GM13977 (cell line): ENCODE measurements at regions not wholly inside any gene's neighbourhood (a gene's known extent, or its start where the extent isn't known, plus 50 kb on each side); places are given as distances from the start of the nearest gene placed in this dataset.

Source experiments
- DNase-seq: peaks from one replicate; pipeline ENCODE4 v3.0.0; 2012; ENCODE audit warnings: low spot score
- CTCF ChIP-seq: IDR thresholded peaks from 2 replicates; pipeline ENCODE4 v1.5.1; 2012; ENCODE audit warnings: mild to moderate bottlenecking, control low read depth; ENCODE audit not compliant: insufficient read depth; ENCODE audit errors: extremely low read depth, missing control alignments
- in situ Hi-C: fragments of 300-500 bp; cut with MboI; formaldehyde crosslinking; loops from one replicate; pipeline ENCODE4 v1.12.0; 2022; ENCODE audit warnings: low sequenced_read_pairs, low pct_unique_long_range_greater_than_20kb, mixed read lengths, inconsistent platforms; ENCODE audit not compliant: unreplicated experiment

- no peak for TF ChIP-seq CTCF
- no peak for DNase-seq
- in situ Hi-C loops = no loop called here
Measured at GRCh38 chr18:61738488-61738887, 154.3 kb downstream of the RNF152 start.

GRCh38 chr18:61738042-61738441 lies 154.8 kb downstream of the RNF152 start:
- no peak for TF ChIP-seq CTCF
- in situ Hi-C loops = no loop called here
- DNase-seq = no peak

- DNase-seq = no peak
- in situ Hi-C loops = no loop called here
- no peak for TF ChIP-seq CTCF
Measured at GRCh38 chr18:61736133-61736532, 156.7 kb downstream of the RNF152 start.

- DNase-seq = no peak
- in situ Hi-C loops = no loop called here
- no peak for TF ChIP-seq CTCF
Measured at GRCh38 chr18:61735564-61736102, 157.2 kb downstream of the RNF152 start.

GRCh38 chr18:61734396-61734795 lies 158.4 kb downstream of the RNF152 start:
- DNase-seq = no peak
- in situ Hi-C loops = no loop called here
- TF ChIP-seq CTCF = no peak

- in situ Hi-C loops = no loop called here
- DNase-seq = no peak
- TF ChIP-seq CTCF = no peak
Measured at GRCh38 chr18:61732854-61733253, 160.0 kb downstream of the RNF152 start.
